ENCODE measurements at regions not wholly inside any gene's neighbourhood (a gene's known extent, or its start where the extent isn't known, plus 50 kb on each side); places are given as distances from the start of the nearest gene placed in this dataset.
"Not testable (repeated sequence)": the region's sequence is repeated elsewhere in the genome, so short reads cannot be mapped to it uniquely, and the experiment has no call there.

DNA sequence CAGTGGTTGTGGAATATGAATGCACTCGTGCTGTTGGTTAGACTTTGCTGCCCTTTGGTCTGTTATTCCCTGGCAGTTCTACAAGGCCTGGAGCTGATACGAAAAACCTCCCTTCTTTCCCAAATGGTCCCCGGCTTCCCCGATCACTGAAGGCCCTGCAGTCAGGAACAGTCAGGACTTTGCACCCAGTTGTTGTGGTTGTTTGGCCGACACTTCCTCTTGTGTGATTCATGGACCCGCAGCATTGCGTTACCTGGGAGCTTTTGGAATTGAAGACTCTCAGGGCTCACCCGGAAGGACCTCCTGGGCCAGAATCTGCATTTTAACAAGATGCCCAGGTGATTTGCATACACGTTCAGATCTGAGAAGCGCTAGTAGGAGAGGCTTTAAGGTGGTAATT is 106.8 kb upstream of the ZNF195 start:
- TF ChIP-seq, protein P1, sequence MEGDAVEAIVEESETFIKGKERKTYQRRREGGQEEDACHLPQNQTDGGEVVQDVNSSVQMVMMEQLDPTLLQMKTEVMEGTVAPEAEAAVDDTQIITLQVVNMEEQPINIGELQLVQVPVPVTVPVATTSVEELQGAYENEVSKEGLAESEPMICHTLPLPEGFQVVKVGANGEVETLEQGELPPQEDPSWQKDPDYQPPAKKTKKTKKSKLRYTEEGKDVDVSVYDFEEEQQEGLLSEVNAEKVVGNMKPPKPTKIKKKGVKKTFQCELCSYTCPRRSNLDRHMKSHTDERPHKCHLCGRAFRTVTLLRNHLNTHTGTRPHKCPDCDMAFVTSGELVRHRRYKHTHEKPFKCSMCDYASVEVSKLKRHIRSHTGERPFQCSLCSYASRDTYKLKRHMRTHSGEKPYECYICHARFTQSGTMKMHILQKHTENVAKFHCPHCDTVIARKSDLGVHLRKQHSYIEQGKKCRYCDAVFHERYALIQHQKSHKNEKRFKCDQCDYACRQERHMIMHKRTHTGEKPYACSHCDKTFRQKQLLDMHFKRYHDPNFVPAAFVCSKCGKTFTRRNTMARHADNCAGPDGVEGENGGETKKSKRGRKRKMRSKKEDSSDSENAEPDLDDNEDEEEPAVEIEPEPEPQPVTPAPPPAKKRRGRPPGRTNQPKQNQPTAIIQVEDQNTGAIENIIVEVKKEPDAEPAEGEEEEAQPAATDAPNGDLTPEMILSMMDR (IDR thresholded peaks at IDR 0.05) = not testable (repeated sequence)
- TF ChIP-seq EZH2 (IDR thresholded peaks at IDR 0.05) = not testable (repeated sequence)
